Gastrocnemius medialis (tissue), 4 donors: ENCODE measurements at regions not wholly inside any gene's neighbourhood (a gene's known extent, or its start where the extent isn't known, plus 50 kb on each side); places are given as distances from the start of the nearest gene placed in this dataset.

Source experiments
- CTCF ChIP-seq, 5 experiments: fragments of 450-650 bp in 3 of 5; fragments of 200-600 bp in 2 of 5; sonication (generic) in 2 of 5; IDR thresholded peaks in 4 of 5; conservative IDR thresholded peaks in 1 of 5; 1 replicate in 4 of 5; 2 replicates in 1 of 5; pipeline ENCODE4 v1.5.1; 2016 to 2019; ENCODE audit warnings: antibody characterized with exemption in 5 of 5, mild to moderate bottlenecking in 3 of 5, moderate library complexity in 3 of 5
- POLR2A ChIP-seq, 2 donors: fragments of 450-650 bp; IDR thresholded peaks; one replicate each; pipeline ENCODE4 v1.6.1; 2017; ENCODE audit warnings: antibody characterized with exemption in 2 of 2, mild to moderate bottlenecking in 2 of 2, moderate library complexity in 2 of 2

- TF ChIP-seq CTCF (IDR thresholded peaks at IDR 0.05 in 4 of 5, conservative IDR thresholded peaks at IDR 0.05 in 1 of 5) (no peak), POLR2A (IDR thresholded peaks at IDR 0.05) (no peak)
Measured at GRCh38 chr5:4479426-4479825, 660.7 kb upstream of the ADAMTS16 start.
